SU-DHL-6 (cell line): ENCODE measurements at regions not wholly inside any gene's neighbourhood (a gene's known extent, or its start where the extent isn't known, plus 50 kb on each side); places are given as distances from the start of the nearest gene placed in this dataset.

Source experiments
- CTCF ChIP-seq: fragments of 200-600 bp; sonication (generic); IDR thresholded peaks from one replicate; pipeline ENCODE4 v1.5.1; 2017; ENCODE audit warnings: antibody characterized with exemption, mild to moderate bottlenecking, low read length, moderate library complexity; ENCODE audit not compliant: insufficient read depth, poor library complexity, severe bottlenecking
- EZH2phosphoT487 ChIP-seq: fragments of 200-600 bp; sonication (generic), shearing (Covaris generic); conservative IDR thresholded peaks from 2 replicates; pipeline ENCODE4 v1.6.1; 2018; ENCODE audit warnings: mild to moderate bottlenecking, antibody characterized with exemption, low read length, moderate library complexity, mixed read lengths

GRCh38 chr18:26662996-26663395 is 114.6 kb upstream of the KCTD1 start:
- TF ChIP-seq CTCF (no peak), EZH2phosphoT487 (no peak)
